ENCODE measurements at regions not wholly inside any gene's neighbourhood (a gene's known extent, or its start where the extent isn't known, plus 50 kb on each side); places are given as distances from the start of the nearest gene placed in this dataset.

- TF ChIP-seq CTCF (IDR thresholded peaks at IDR 0.05): no peak
- TF ChIP-seq EP300 (IDR thresholded peaks at IDR 0.05): no peak
- no peak for TF ChIP-seq POLR2A (IDR thresholded peaks at IDR 0.05)
These were observed 409.3 kb upstream of the CLINT1 start for GRCh38 chr5:158268286-158268685.
